GM19023 (cell line): ENCODE measurements at regions not wholly inside any gene's neighbourhood (a gene's known extent, or its start where the extent isn't known, plus 50 kb on each side); places are given as distances from the start of the nearest gene placed in this dataset.
"Not testable (repeated sequence)": the region's sequence is repeated elsewhere in the genome, so short reads cannot be mapped to it uniquely, and the experiment has no call there.

ENCODE experiments used
- ATAC-seq: cut with Tn5 transposase; IDR thresholded peaks from one replicate; pipeline ENCODE4 v1.9.1; 2021; ENCODE audit warnings: mild to moderate bottlenecking, moderate library complexity; ENCODE audit not compliant: unreplicated experiment

DNA sequence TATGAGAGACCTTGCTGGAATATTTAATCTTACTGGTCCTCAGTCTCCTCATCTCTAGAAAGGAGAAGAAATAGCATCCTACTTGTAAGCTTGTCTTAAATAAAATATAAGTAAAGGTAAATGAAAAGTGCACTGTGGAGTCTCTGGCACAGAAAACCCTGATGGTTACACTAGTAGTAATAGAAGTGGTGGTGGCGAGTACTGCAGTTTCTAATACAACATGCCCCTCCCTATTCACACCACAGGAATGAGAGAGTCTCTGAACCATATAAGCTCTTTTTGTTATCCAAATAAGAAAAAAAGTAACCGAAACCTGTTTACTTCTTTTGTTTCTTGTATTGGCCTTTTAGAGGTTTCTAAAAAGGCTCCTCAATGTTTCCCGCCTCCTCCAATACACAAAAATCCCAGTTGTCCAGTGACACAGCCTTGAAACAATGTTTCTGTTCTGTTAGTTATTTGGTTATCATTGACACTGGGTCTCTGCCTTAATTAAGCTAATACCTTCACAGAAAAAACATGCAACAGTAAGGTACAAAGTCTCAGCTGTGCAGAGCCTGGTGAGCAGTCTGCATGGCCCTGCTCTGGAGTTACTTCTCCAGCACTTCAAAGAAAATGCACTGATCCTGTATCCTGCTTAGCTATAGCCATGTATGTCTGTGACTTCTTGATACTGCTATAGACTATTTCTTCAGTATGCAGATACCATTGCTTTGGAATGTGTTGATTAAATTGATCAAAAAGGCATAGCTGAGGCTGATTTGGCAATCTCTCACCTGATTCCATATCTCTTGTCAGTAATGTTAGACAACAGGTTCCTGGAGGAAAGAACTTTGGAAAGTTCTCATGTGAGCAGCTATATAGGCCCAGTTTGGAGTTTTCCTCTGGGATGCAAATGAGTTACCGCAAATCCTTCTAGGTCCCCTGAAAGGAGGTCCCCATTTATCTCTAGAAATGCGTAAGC, 315.6 kb upstream of the IL12A start:
- ATAC-seq: no peak

GRCh38 chr3:159674583-159674982, 314.1 kb upstream of the IL12A start:
- no peak for ATAC-seq

- ATAC-seq: no peak
Measured at GRCh38 chr3:159675285-159675684, 313.4 kb upstream of the IL12A start.

DNA sequence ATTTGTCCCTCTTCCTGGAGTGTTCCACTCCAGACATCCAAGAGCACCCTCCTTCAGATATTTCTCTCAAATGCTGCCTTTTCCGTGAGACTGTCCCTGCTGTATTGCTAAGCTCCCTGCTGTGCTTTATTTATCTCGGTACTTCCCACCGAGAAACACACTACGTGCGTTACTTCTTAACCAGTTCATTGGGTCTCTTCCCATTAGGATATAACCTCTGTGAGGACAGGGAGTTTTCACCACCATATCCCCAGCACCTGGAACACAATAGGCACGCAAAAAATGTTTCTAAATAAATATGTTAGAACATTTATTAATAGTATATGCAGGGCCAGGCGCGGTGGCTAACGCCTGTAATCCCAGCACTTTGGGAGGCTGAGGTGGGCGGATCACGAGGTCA, 308.7 kb upstream of the IL12A start:
- no peak for ATAC-seq

DNA sequence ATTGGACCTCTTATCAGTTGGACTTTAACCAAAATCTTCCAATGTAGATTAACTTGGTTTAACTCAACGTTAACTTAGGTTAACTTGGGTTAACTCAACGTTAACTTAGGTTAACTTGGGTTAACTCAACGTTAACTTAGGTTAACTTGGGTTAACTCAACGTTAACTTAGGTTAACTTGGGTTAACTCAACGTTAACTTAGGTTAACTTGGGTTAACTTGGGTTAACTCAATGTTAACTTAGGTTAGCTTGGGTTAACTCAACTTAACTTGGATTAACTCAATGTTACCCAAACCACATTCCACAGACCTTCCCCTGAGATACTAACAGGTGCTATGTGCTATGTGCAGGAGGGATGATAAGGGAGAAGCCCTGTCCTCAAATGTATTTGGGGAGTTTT, 306.9 kb upstream of the IL12A start:
- not testable (repeated sequence) for ATAC-seq

- no peak for ATAC-seq
Measured at GRCh38 chr3:159685801-159686200, 302.8 kb upstream of the IL12A start.

DNA sequence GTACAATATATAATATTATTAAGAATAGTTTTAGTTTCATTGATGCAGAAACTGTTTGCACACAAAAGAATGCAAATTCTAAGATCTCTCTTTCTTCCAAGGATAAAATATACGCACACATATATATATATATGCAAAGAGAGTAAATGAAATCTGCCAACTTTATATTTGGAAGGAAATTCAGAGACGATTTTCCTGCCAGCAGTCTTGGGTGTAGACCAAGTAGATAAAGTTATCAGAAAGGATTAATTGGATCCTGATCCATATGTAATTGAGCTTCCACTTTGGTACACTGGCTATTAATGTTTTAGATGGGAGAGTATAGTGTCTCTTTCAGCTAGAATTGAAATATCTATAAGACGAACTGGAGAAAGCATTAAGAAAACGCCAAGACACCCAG, 295.4 kb upstream of the IL12A start:
- ATAC-seq: no peak

GRCh38 chr3:159711560-159712333, 276.9 kb upstream of the IL12A start:
- ATAC-seq: no peak

- no peak for ATAC-seq
Measured at GRCh38 chr3:159721324-159721723, 267.3 kb upstream of the IL12A start.

DNA sequence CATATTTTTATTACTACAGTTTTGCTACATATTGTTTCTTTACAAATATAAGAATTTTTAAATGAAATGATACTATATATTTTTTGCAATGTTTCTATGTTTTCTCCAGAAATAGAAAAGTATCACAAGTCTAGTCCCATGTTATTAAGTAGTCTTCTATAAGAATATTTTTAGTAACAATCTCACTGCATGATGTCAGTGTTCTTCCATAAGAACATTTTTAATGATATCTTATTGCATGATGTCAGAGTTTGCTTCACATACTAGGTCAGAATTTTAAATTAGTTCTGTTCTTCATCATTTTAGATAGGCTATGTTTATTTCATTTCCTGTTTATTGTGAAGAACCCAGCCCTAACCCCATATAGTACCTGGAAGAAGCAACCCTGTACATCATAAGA, 265.3 kb upstream of the IL12A start:
- no peak for ATAC-seq

DNA sequence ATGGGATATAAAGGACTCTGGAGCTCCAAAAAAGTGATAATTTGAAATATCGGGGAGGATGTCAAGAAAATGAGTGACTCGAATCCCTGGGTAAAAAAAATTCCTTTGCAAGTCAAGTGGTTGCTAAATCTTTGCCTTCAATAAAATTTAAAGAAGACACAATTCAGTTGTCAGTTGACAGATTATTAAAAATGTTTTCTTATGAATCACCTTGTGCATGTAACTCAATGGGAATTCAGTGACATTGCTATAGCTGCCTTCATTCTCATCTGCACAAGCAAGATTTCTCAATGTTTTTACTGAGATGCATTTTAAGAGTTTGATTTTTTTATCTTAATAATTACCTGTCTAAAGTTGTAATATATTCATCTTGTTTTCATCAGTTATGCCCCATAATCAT, 264.0 kb upstream of the IL12A start:
- no peak for ATAC-seq

DNA sequence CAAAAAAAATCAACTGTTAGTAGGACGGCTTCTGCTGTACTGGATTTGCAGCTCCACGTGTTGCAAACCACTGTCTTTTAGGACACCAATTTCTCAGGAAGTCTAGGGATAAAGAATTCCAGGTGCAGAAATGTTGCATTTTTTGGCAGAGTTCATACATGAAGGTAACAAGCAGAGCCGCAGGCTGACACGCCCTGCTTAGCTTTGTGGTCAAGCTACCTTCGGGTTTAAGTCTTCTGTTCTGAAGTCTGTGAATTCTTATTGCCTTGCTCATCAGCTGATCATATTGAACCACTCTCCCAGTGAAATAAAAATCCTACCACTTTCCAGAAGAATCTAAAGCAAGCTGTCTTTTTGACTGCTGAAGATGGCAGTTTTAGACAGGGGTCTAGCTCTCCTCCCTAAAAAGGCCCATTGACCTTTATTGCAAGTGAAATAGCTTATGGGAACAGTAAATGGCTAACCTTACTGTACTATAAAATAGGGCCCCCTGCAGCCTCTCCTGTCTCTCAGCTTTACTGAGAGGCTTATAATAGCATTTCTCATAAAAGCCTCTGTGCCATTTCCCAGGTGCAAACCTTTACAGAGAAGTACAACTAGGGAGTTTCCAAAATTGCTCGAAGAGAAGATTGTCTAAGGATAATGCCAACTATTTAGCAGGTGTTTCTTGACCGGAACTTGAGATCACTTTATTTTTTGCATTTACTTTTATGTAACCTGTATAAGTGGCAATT, 262.2 kb upstream of the IL12A start:
- ATAC-seq: no peak

- ATAC-seq: no peak
Measured at GRCh38 chr3:159727506-159727905, 261.1 kb upstream of the IL12A start.

GRCh38 chr3:159731254-159731653, 257.4 kb upstream of the IL12A start:
- ATAC-seq: no peak

GRCh38 chr3:159732172-159733111, 256.2 kb upstream of the IL12A start:
- ATAC-seq: no peak

DNA sequence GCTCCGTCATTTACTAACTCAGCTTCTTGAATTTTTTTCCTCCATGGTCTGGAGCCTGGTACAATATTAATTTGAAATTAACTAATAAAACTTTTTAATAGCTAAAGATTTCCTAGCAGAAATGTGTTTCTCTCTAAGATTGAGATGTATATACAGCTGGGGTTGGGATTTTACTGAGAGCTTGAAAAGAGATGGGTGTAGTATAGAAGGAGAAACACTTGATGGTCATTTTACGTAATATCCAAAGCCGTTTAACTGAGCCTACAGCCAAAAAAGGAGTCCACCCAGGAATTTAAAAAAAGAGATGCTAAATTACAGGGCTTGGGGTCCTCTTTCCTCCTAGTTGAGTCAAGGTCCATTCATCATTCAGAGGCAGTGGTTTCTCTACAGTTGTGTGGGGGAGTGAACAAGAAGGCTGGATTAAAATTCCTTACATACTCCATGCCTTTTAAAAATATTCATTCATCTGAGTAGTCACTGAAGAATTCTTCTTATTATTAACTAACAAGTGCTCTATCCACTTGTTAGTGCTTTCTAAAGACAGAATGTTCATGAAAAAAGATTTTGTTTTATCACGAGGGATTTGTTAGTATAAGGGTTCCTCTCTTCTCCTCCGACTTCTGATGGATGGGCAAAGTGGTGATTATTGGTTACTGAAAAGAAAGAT, 255.3 kb upstream of the IL12A start:
- no peak for ATAC-seq

GRCh38 chr3:159734681-159735080, 254.0 kb upstream of the IL12A start:
- no peak for ATAC-seq

- no peak for ATAC-seq
Measured at GRCh38 chr3:159739166-159739565, 249.5 kb upstream of the IL12A start.

DNA sequence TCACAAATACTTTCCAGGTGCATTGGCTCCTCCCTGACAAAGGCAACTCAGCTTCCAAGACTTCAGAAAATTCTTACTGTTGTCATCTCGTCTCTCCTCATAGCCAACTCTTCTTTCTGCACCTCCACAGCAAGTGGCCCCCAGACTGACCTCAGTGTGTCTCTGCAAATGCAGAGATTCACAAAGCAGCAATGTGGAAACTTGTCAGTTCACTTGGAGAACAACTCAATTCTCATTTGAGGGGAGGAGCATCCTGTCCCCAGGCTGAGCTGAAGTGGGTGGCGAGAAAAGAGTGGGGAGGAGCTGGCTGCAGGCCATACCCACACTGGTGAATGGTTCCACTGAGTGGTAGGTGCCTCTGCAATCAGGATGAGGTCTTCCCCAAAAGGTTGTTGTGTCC, 248.7 kb upstream of the IL12A start:
- ATAC-seq: no peak

DNA sequence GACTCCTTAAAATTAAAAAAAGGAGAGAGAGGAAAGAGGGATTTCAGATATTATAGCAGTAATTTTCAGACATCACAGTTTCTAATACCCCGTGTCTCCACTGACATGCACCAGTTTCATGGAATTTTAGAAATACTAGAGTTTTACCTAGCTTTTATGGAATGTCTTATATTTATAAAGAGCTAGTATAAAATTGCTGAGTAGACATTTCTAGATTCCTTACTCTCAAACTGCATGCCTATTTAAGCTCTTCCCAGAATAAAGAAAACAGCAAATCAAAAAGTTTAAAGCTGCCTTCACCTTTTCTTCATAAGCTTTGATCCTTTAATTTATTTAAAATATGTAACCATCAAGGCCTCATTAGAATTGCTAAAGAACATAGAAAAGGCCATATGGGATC, 247.4 kb upstream of the IL12A start:
- ATAC-seq: no peak
